Tibial nerve (tissue), 4 donors: ENCODE measurements at regions not wholly inside any gene's neighbourhood (a gene's known extent, or its start where the extent isn't known, plus 50 kb on each side); places are given as distances from the start of the nearest gene placed in this dataset.

Experiments
- DNase-seq, 2 donors: peaks; one replicate each; pipeline ENCODE4 v3.0.0-alpha.2; 2019; ENCODE audit warnings: low spot score in 2 of 2
- H3K27ac ChIP-seq, 4 donors: fragments of 200-600 bp; sonication (generic) in 3 of 4; one replicate each; pipeline ENCODE4 v1.5.1; 2017 to 2019; ENCODE audit warnings: mild to moderate bottlenecking in 1 of 4
- H3K27me3 ChIP-seq, 2 donors: fragments of 200-600 bp; sonication (generic) in 1 of 2; one replicate each; pipeline versions ENCODE4 v1.5.1 to v1.6.0; 2017 to 2019
- H3K36me3 ChIP-seq, 3 donors: fragments of 200-600 bp; sonication (generic); one replicate each; pipeline ENCODE4 v1.5.1; 2018 to 2019
- H3K4me1 ChIP-seq, 4 donors: fragments of 200-600 bp; sonication (generic) in 3 of 4; one replicate each; pipeline ENCODE4 v1.5.1; 2017 to 2019
- H3K4me3 ChIP-seq, 4 donors: fragments of 200-600 bp; sonication (generic) in 3 of 4; one replicate each; pipeline ENCODE4 v1.5.1; 2017 to 2019; ENCODE audit warnings: mild to moderate bottlenecking in 1 of 4, moderate library complexity in 1 of 4
- H3K9me3 ChIP-seq, 4 donors: fragments of 200-600 bp; sonication (generic) in 3 of 4; one replicate each; pipeline ENCODE4 v1.5.1; 2017 to 2019
- CTCF ChIP-seq, 5 experiments: fragments of 200-600 bp in 3 of 5; fragments of 450-650 bp in 2 of 5; sonication (generic) in 3 of 5; IDR thresholded peaks; one replicate each; pipeline ENCODE4 v1.5.1; 2016 to 2019; ENCODE audit warnings: antibody characterized with exemption in 5 of 5, mild to moderate bottlenecking in 3 of 5, moderate library complexity in 2 of 5
- EP300 ChIP-seq, 2 donors: sonication (generic); formaldehyde crosslinking; IDR thresholded peaks; one replicate each; pipeline ENCODE4 v1.6.1; 2017; ENCODE audit warnings: antibody characterized with exemption in 2 of 2, mild to moderate bottlenecking in 1 of 2
- POLR2A ChIP-seq, 2 donors: fragments of 450-650 bp; IDR thresholded peaks; one replicate each; pipeline ENCODE4 v1.6.1; 2017; ENCODE audit warnings: antibody characterized with exemption in 2 of 2, mild to moderate bottlenecking in 2 of 2, moderate library complexity in 2 of 2
- WGBS, 2 donors: methylation state at CpG; one replicate each; pipeline ENCODE4 v1.1.5; 2018; 5-methylcytosine and 5-hydroxymethylcytosine counted together

- H3K36me3 ChIP-seq = no peaks in the 10 kb centered on the region
- H3K27ac ChIP-seq = no peak overlapping the region
- H3K27me3 ChIP-seq = peaks cover 0 to 3% of the 10 kb centered on the region in 2 donors
- no peak for TF ChIP-seq EP300 (IDR thresholded peaks at IDR 0.05)
- WGBS, 2 donors = 70 to 71% methylated on average over 4 of the region's 4 CpGs
- no peaks in the 10 kb centered on the region for H3K9me3 ChIP-seq
- H3K4me3 ChIP-seq = no peak overlapping the region
- DNase-seq = no peak
- no peaks in the 10 kb centered on the region for H3K4me1 ChIP-seq
Measured at GRCh38 chr22:35198738-35199137, 58.6 kb upstream of the HMGXB4 start.

- TF ChIP-seq EP300 (IDR thresholded peaks at IDR 0.05) = no peak
- TF ChIP-seq POLR2A (IDR thresholded peaks at IDR 0.05) = no peak
- TF ChIP-seq CTCF (IDR thresholded peaks at IDR 0.05) = no peak
- Histone ChIP-seq H3K4me1 (peaks cover 0 to 6% (median 0%) of the 10 kb centered on the region in 4 donors), H3K36me3 (no peaks in the 10 kb centered on the region)
Measured at GRCh38 chr22:35202376-35202775, 54.9 kb upstream of the HMGXB4 start.

GRCh38 chr22:35203583-35203982 lies 53.7 kb upstream of the HMGXB4 start:
- 91 to 98% methylated on average over 2 of the region's 2 CpGs for WGBS, 2 donors
- Histone ChIP-seq H3K4me1 (peaks cover 0 to 6% (median 0%) of the 10 kb centered on the region in 4 donors), H3K36me3 (no peaks in the 10 kb centered on the region), H3K4me3 (no peak overlapping the region), H3K27me3 (no peaks in the 10 kb centered on the region), H3K27ac (no peak overlapping the region), H3K9me3 (no peaks in the 10 kb centered on the region)
- TF ChIP-seq EP300 (IDR thresholded peaks at IDR 0.05) = no peak
- TF ChIP-seq CTCF (IDR thresholded peaks at IDR 0.05) = no peak
- no peak for TF ChIP-seq POLR2A (IDR thresholded peaks at IDR 0.05)
- no peak for DNase-seq

More at GRCh38 chr22:35202376-35202775, 54.9 kb upstream of the HMGXB4 start:
- no peak overlapping the region for H3K27ac ChIP-seq
- no peak overlapping the region for H3K4me3 ChIP-seq
- DNase-seq = no peak
- H3K9me3 ChIP-seq = no peaks in the 10 kb centered on the region
- H3K27me3 ChIP-seq = peaks cover 0 to 3% of the 10 kb centered on the region in 2 donors

- 35% methylated on average over 14 of the region's 14 CpGs for WGBS, 2 donors
- Histone ChIP-seq H3K27ac (no peak overlapping the region), H3K4me3 (no peak overlapping the region), H3K27me3 (no peaks in the 10 kb centered on the region), H3K4me1 (peaks cover 0 to 6% (median 0%) of the 10 kb centered on the region in 4 donors), H3K36me3 (no peaks in the 10 kb centered on the region), H3K9me3 (no peaks in the 10 kb centered on the region)
- DNase-seq = no peak
- TF ChIP-seq POLR2A (IDR thresholded peaks at IDR 0.05) = no peak
- TF ChIP-seq CTCF (IDR thresholded peaks at IDR 0.05) = no peak
- no peak for TF ChIP-seq EP300 (IDR thresholded peaks at IDR 0.05)
Measured at GRCh38 chr22:35204807-35205775, 52.2 kb upstream of the HMGXB4 start.

GRCh38 chr22:35205961-35206360 lies 51.3 kb upstream of the HMGXB4 start:
- no peak for TF ChIP-seq EP300 (IDR thresholded peaks at IDR 0.05)
- TF ChIP-seq CTCF (IDR thresholded peaks at IDR 0.05) = no peak
- no peak for TF ChIP-seq POLR2A (IDR thresholded peaks at IDR 0.05)
- 37 to 40% methylated on average over 5 of the region's 5 CpGs for WGBS, 2 donors
- no peak overlapping the region for H3K27ac ChIP-seq

More at GRCh38 chr22:35205961-35206360, 51.3 kb upstream of the HMGXB4 start:
- Histone ChIP-seq H3K27me3 (no peaks in the 10 kb centered on the region), H3K9me3 (no peaks in the 10 kb centered on the region), H3K36me3 (no peaks in the 10 kb centered on the region), H3K4me3 (no peak overlapping the region), H3K4me1 (peaks cover 0 to 6% (median 0%) of the 10 kb centered on the region in 4 donors)
- DNase-seq = no peak
